ENCODE measurements at regions not wholly inside any gene's neighbourhood (a gene's known extent, or its start where the extent isn't known, plus 50 kb on each side); places are given as distances from the start of the nearest gene placed in this dataset.
"Not testable (repeated sequence)": the region's sequence is repeated elsewhere in the genome, so short reads cannot be mapped to it uniquely, and the experiment has no call there.

DNA sequence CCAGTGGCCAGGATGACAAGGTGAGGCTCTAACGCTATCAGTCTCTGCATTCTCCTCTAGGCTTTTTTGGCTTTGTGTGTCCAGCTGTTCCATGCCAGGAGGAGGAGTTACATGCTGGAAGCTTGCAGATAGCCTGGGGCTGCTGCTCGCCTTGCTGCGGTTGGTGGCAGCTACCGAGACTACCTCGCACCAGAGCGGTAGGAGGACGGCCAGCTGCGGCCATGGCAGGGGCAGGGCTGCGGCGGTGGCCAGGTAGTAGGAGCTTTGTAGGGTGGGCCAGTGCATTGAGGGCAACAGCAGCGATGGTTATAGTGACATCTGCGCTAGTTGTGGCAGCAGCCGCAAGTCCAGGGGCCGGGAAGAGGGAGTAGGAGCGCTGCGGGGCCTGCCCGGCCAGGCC lies 75.9 kb upstream of the POTEB3 start:
- H3K4me1 ChIP-seq (ENCODE audit: control extremely low read depth in 1 of 4, control insufficient read depth in 4 of 4, insufficient read depth in 4 of 4, low read length in 3 of 4); CTCF ChIA-PET; H3K4me3 ChIP-seq (ENCODE audit: control insufficient read depth in 1 of 7, extremely low read depth in 1 of 7, insufficient read depth in 4 of 7, low read depth in 2 of 7, low read length in 6 of 7); H3K27me3 ChIP-seq (replicated peaks in 2 of 5; ENCODE audit: control insufficient read depth in 4 of 5, insufficient read depth in 5 of 5, low read length in 4 of 5); H3K36me3 ChIP-seq (ENCODE audit: control insufficient read depth in 4 of 4, insufficient read depth in 4 of 4, low read length in 3 of 4); DNase-seq; H3K9me3 ChIP-seq (ENCODE audit: control extremely low read depth in 1 of 5, control insufficient read depth in 4 of 5, insufficient read depth in 2 of 5, low read depth in 1 of 5, low read length in 4 of 5); H3K27ac ChIP-seq (ENCODE audit: insufficient read depth in 1 of 2, low read depth in 1 of 2, low read length in 2 of 2, poor library complexity in 1 of 2, severe bottlenecking in 2 of 2); POLR2A ChIA-PET: not testable (repeated sequence)
- no CpG with 5 or more reads among the region's 17 CpGs for WGBS (ENCODE audit: insufficient coverage)

DNA sequence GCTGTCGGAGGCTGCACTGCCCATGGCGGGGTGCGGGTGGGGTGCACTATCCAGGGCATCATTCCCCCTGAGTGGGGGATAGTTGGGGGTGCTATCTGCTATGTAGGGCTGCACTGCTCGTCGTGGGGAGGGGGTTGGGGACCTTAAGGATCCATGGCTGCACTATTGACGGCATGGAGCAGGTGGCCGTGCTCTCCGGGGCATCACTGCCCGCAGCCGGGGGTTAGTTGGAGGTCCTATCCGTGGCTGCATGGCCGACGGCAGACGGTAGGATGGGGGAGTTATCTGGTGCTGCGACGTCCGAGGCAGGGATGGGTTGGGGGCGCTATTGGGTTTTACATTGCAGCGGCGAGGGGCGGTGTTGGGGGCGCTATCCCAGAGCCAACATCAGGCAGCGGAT lies 75.0 kb upstream of the POTEB3 start:
- H3K36me3 ChIP-seq (ENCODE audit: control insufficient read depth in 4 of 4, insufficient read depth in 4 of 4, low read length in 3 of 4); H3K9me3 ChIP-seq (ENCODE audit: control extremely low read depth in 1 of 5, control insufficient read depth in 4 of 5, insufficient read depth in 2 of 5, low read depth in 1 of 5, low read length in 4 of 5); POLR2A ChIA-PET; H3K4me3 ChIP-seq (ENCODE audit: control insufficient read depth in 1 of 7, extremely low read depth in 1 of 7, insufficient read depth in 4 of 7, low read depth in 2 of 7, low read length in 6 of 7); H3K27ac ChIP-seq (ENCODE audit: insufficient read depth in 1 of 2, low read depth in 1 of 2, low read length in 2 of 2, poor library complexity in 1 of 2, severe bottlenecking in 2 of 2); DNase-seq; CTCF ChIA-PET; H3K4me1 ChIP-seq (ENCODE audit: control extremely low read depth in 1 of 4, control insufficient read depth in 4 of 4, insufficient read depth in 4 of 4, low read length in 3 of 4); H3K27me3 ChIP-seq (replicated peaks in 2 of 5; ENCODE audit: control insufficient read depth in 4 of 5, insufficient read depth in 5 of 5, low read length in 4 of 5): not testable (repeated sequence)
- WGBS (ENCODE audit: insufficient coverage): no CpG with 5 or more reads among the region's 23 CpGs

GRCh38 chr15:21503021-21503420 lies 62.7 kb upstream of the POTEB3 start:
- H3K4me3 ChIP-seq (ENCODE audit: control insufficient read depth in 1 of 7, extremely low read depth in 1 of 7, insufficient read depth in 4 of 7, low read depth in 2 of 7, low read length in 6 of 7); DNase-seq; H3K27me3 ChIP-seq (replicated peaks in 2 of 5; ENCODE audit: control insufficient read depth in 4 of 5, insufficient read depth in 5 of 5, low read length in 4 of 5); H3K36me3 ChIP-seq (ENCODE audit: control insufficient read depth in 4 of 4, insufficient read depth in 4 of 4, low read length in 3 of 4); H3K9me3 ChIP-seq (ENCODE audit: control extremely low read depth in 1 of 5, control insufficient read depth in 4 of 5, insufficient read depth in 2 of 5, low read depth in 1 of 5, low read length in 4 of 5); CTCF ChIA-PET; H3K4me1 ChIP-seq (ENCODE audit: control extremely low read depth in 1 of 4, control insufficient read depth in 4 of 4, insufficient read depth in 4 of 4, low read length in 3 of 4); POLR2A ChIA-PET; H3K27ac ChIP-seq (ENCODE audit: insufficient read depth in 1 of 2, low read depth in 1 of 2, low read length in 2 of 2, poor library complexity in 1 of 2, severe bottlenecking in 2 of 2): not testable (repeated sequence)
- no CpG with 5 or more reads among the region's 2 CpGs for WGBS (ENCODE audit: insufficient coverage)
